ENCODE measurements at regions not wholly inside any gene's neighbourhood (a gene's known extent, or its start where the extent isn't known, plus 50 kb on each side); places are given as distances from the start of the nearest gene placed in this dataset.
"Not testable (repeated sequence)": the region's sequence is repeated elsewhere in the genome, so short reads cannot be mapped to it uniquely, and the experiment has no call there.

DNA sequence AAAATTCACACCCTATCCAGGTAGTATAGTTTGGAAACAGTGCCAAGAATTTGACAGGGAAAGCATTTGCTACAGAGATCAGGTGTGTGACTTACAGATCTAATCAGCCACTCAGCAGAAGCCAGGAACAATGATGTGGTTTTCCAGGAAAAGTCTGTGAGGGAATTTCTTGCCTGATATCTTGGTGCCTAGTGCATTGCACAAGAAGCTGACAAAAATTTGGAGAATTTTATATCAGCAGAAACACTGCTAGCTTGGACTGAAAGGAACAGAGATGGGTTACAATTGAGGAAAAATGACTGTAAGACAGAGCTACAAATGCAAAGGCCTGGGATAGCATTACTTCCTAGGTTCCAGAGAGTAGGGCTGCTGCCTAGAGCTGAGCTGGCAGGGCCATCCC lies 658.1 kb upstream of the CHD1 start:
- no peak for DNase-seq (ENCODE audit: low read depth)

DNA sequence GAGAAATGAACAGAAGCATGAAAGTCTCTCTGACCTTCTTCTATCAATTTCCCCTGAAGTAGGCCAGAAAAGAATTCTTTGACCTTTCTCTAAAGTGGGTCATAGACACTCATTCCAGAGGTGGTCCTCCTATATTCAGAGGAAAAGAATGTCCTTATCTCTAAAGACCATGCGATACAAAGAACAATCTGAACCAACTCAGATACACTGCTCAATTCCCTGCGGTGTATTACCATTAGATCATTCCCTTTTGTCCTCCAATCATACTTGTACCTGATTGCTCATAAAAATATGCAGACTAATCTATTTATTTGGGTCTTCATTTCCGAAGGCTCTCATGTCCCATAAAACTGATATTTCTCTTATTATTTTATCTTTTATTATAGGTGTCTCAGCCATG lies 652.4 kb upstream of the CHD1 start:
- DNase-seq (ENCODE audit: low read depth): not testable (repeated sequence)

DNA sequence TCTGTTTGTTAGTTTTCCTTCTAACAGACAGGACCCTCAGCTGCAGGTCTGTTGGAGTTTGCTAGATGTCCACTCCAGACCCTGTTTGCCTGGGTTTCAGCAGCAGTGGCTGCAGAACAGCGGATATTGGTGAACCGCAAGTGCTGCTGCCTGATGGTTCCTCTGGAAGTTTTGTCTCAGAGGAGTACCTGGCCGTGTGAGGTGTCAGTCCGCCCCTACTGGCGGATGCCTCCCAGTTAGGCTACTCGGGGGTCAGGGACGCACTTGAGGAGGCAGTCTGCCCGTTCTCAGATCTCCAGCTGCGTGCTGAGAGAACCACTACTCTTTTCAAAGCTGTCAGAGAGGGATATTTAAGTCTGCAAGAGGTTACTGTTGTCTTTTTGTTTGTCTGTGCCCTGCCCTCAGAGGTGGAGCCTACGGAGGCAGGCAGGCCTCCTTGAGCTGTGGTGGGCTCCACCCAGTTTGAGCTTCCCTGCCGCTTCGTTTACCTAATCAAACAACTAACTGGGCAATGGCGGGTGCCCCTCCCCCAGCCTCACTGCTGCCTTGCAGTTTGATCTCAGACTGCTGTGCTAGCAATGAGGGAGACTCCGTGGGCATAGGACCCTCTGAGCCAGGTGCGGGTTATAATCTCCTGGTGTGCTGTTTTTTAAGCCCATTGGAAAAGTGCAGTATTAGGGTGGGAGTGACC lies 634.3 kb upstream of the CHD1 start:
- not testable (repeated sequence) for DNase-seq (ENCODE audit: low read depth)

DNA sequence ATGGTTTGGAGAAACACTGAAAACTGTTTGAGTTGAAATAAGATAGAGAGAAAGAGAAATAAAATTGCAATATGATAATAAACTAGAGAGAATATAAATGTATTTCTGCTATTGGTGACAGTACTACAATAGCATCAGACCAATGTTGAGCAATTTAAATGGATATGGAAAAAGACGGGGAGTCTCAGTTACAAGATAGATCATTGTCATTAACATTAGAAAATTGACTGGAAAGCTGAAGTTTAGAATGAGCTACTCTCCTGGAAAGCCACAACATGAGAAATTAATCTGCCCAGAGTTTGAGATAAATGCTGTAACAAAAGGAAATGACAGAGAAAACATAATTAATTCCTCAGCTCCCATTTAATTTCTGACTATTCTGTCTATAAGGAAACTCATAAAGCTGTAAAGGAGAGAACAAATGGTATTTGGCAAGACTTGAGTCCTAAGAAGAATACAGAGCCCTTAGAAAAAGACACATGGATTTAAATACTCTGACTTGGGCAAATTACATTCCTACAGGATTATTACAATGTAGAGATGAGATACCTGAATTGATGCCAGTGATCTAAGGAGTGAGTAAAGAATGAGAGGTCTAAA lies 624.5 kb upstream of the CHD1 start:
- no peak for DNase-seq (ENCODE audit: low read depth)

DNA sequence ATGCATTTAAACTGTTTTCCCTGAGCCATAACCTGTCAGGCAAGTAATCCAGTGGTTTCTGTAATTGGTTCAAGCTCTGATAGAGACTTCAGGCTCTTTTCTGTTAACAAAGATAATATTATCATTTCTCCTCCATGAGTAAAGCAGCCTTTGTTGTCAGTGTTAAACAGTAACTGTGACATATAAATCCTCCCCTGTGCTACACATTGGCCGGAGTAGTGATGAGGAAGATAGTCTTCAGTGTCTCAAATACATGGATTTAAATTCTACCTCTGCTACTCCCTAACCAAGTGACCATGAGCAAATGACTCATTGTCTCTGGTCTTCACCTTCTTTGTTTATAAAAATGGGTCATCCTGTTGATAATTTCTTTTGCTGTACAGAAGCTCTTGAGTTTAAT lies 615.5 kb upstream of the CHD1 start:
- no peak for DNase-seq (ENCODE audit: low read depth)

DNA sequence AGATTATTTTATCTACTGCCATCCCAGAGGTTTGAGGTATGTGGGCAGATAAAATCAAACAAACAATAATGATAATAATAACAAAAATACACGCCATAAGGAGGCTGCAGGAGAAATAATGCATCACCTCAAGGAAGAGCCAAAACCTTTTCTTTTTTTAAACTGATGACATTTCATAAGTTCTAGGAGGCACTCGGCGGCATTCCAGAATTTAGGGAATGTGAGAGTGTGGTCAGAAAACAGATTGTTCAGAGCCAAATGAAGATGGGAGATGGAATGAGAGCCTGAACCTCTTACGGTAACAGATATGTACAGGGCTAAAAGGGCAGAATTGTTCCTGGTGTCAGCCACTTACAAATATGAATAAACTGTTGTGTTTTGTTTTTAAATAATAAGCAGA lies 615.0 kb upstream of the CHD1 start:
- no peak for DNase-seq (ENCODE audit: low read depth)

DNA sequence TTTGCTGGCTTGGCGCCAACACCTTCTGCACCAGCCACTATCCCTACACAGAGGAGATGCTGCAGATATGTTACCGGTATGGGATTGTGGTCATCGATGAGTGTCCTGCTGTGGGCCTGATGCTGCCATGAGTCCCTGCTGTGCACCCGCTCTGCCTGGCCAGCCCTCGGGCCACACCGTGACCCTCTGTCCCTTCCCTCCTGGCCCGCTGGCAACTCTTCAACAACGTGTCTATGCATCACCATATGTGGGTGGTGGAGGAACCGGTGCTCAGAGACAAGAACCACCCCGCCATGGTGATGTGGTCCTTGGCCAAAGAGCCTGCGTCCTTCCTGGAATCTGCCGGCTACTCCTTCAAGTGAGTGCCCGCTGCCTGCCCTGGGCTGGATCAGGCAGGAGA lies 605.4 kb upstream of the CHD1 start:
- DNase-seq (ENCODE audit: low read depth): not testable (repeated sequence)

DNA sequence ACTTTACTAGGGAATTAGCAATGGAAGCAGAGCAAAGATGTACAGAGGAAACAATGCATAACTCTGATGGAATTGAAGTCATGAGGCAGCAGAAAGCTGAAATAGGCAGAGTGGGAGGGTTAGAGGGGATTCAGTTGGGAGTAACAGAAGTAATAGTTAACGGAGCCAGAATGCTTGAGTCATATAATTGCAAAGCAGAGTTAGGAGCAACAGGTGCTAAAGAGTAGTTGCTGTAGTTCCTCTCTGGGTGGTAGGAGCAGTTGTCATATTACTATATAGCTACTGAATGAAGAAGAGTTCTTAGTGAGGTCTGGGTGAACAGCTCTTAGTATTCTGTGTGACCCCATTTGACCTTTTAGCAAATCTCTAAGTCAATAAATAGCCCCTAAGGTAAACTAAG lies 592.9 kb upstream of the CHD1 start:
- not testable (repeated sequence) for DNase-seq (ENCODE audit: low read depth)

DNA sequence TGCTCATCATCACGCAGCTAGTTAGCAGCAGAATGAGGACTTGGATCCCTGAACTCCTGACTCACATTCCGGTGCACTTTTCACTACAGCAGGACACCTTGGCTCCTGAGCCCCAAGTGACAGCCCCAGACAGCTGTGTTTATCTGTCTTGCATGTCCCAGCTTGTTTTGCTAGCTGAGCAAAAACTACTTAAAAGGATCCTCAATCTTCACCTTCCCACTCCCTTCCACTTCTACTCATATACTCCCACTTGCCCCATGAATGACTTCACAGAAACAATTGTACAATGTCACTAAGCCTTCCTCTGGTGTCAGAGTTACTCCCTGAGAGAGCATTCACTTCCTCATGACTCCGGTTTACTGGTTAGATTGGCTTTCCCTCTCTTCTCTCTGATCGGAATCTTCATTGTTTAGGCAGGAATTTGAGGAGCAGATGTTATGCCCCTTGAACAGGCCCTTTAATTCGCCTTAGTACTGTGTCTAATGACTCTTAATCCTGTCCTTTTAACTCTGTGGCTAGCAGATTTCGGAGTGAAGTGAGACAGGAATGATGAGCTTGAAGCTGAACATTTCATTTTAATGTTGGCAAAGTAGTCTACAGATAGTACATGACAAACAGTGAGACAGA lies 587.2 kb upstream of the CHD1 start:
- not testable (repeated sequence) for DNase-seq (ENCODE audit: low read depth)

DNA sequence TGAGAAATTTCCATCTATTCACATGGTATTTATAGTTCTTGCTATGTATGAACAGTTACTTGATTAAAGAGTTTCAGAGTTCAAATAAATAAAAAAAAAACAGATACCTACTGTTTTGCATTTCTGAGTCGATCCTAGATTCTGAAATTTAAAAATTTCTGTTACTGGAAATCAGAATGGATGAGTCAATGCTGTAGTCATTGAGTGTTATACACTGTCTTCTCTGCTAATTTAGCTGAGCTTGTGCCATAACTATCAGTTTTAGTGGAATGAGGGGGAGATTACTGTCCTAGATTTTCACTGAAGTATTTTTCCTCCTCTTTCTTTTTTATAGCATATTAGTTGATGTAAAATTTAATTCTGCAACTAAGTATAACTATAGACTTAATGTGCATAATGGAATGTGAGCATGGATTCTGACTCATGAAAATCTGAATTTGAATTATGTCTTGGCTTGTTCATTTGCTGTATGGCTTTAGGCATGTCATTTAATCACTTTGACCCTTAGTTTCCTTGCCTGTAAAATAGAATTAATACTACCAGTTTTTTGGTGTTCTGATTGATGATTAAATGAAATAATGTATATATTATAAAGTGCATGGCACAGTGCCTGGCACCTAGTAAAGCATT lies 581.5 kb upstream of the CHD1 start:
- DNase-seq (ENCODE audit: low read depth): not testable (repeated sequence)

DNA sequence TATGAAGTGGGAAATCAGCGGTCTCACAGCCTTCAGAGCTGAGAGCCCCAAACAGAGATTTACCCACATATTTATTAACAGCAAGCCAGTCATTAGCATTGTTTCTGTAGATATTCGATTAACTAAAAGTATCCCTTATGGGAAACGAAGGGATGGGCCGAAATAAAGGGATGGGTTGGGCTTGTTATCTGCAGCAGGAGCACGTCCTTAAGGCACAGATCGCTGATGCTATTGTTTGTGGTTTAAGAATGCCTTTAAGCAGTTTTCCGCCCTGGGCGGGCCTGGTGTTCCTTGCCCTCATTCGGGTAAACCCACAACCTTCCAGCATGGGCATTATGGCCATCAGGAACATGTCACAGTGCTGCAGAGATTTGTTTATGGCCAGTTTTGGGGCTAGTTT lies 580.3 kb upstream of the CHD1 start:
- DNase-seq (ENCODE audit: low read depth): not testable (repeated sequence)

DNA sequence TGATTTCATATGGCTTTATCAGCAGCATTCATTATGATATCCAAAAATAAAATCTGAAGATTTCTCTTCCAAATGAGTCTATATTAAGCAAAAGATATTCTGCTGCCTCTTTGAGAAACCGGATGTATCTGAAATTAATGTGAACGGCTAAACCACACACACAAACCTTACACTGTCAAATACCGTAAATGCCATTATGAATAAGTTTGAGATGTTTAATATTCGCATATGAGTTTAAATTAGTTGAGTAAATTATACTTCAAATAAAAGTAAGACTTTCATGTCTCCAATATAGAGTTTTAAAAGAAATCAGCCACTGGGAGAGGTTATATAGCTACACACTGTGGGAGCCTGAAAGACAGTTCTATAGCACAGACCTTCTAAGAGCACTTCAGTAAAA lies 566.6 kb upstream of the CHD1 start:
- not testable (repeated sequence) for DNase-seq (ENCODE audit: low read depth)

DNA sequence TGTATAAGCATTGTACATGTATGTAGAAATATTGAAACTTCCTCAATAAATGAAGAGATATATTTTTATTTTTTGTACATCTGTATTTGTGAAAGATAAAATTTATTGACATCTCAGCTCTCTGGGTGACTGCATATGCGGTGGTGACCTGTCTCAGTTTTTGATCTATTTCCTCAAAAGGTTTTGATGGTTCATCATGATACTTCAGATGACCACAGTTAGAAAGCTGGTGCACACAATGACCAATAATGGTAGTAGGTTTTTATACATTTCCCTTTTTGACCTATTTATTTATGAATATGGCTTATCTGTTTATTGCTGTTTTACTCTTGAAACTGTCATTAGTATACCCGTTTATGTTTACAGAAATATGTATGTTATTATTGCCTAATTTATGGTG lies 549.6 kb upstream of the CHD1 start:
- DNase-seq (ENCODE audit: low read depth): not testable (repeated sequence)

DNA sequence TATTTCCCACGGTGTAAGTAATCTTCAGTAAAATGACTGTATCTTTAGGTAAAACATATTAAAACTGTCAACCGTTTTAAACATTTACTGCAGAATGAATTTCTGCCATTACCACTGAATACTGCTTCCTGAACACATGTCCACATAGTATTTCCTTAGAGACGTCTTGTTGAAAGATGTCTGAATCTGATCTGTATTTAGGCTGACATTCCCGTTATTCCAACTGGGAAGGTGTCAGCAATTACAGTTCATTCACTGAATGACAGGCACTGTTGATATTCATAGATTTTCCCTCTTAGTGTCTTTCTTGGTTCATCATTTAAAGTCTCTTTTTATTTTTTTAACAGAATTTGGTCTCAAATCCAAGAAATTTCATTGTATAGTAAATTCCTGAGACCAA lies 544.5 kb upstream of the CHD1 start:
- not testable (repeated sequence) for DNase-seq (ENCODE audit: low read depth)

DNA sequence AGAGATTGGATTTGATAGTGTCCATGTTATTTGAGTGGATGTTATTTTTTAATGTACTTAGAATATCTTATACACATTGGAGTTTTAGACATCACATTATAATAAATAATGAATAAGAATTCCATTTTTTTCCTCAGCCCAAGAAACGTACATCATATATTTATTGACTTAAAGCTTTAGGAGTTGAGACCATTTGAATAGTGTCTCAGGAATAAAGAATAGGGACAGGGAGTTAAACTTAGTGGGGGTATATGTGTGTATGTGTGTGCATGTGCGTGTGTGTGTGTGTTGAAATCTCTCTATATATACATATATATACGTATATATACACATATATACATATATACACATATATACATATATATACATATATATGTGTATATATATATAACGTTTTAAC lies 542.9 kb upstream of the CHD1 start:
- not testable (repeated sequence) for DNase-seq (ENCODE audit: low read depth)

DNA sequence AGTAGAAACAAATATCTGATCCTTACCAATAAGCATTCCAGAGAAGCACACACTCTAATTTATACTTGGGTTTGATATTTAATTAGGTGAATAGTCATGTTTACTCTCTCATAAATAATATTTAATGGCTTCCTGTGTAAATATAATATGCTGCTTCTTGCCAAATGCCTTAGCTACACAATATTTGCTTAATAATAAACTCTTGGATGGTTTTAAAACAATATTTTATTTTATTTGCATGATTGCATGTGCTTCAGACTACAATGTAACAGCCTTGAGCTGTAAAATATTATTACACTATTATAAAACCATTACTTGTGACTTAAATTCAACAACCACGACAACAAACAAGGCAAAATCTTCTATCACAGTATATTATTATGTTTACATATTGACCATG lies 542.4 kb upstream of the CHD1 start:
- DNase-seq (ENCODE audit: low read depth): not testable (repeated sequence)

DNA sequence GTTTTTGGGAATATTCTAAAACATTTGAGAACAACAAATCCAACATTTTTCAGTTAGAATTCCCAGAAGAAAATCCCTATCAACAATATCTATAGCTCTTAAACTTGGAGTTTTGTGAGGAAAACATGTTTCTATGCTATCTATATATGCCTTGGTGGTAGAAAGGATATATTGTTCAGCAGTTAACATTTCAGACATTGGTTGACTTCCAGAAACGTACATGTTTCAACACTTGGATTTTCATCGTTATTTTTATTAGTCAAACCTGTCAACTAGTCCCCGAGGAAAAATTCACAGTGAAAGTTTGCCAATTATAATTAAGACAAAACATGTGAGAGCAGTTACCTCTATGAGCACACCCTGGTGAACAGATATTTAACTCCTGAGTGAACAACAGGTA lies 541.8 kb upstream of the CHD1 start:
- not testable (repeated sequence) for DNase-seq (ENCODE audit: low read depth)

DNA sequence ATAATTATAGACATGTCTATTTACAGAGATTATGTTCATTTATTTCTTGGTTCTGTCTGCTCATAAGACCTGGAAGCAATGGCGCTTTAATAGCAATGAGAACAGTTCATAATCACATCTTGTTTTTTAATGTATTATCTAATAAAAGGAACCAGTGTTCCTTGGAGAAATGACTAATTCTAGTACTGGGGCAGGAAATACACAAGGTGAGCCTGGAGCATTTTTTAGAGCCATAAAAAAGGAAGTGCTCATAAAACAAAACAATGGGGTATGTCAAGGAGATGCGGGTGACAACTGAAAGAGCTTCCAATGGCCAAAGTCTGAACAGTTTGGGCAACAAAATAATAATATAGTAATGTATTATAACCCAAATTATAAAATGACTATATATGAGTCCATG lies 531.9 kb upstream of the CHD1 start:
- no peak for DNase-seq (ENCODE audit: low read depth)

DNA sequence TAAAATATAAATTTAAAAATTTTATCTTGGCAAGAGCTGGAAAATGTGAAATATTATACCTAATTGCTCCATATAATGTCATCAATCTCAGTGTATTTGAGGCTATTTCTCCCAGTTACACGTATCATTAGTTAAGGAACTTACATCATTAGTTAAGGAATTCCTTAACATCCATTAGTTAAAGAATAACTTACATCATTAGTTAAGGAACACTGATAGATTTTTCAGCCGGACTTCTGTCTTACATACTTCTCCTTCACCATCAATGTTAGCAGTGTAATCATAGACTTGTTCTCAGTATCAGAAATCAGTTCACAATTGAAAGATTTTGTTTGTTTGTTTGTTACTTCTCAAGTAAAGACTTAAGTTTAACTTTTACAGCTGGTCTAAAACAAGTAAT lies 524.4 kb upstream of the CHD1 start:
- DNase-seq (ENCODE audit: low read depth): no peak

DNA sequence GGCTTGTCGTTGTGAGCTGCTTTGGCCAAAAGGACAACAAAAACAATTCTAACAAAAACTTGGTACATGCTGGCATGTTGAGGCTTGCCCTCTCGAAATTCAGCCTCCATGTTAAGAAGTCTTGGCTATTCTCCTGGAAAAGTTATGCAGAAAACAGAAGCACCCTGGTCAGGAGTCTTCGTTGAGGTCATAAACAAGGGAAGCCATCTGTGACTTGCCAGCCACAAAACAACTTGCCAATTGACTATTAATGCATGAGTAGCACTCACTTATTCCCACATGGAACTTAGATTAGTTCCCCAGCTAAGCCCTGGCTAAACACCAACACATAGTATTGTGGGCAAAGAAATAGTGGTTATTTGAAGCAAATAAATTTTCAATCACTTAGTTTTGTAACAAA lies 521.0 kb upstream of the CHD1 start:
- no peak for DNase-seq (ENCODE audit: low read depth)

DNA sequence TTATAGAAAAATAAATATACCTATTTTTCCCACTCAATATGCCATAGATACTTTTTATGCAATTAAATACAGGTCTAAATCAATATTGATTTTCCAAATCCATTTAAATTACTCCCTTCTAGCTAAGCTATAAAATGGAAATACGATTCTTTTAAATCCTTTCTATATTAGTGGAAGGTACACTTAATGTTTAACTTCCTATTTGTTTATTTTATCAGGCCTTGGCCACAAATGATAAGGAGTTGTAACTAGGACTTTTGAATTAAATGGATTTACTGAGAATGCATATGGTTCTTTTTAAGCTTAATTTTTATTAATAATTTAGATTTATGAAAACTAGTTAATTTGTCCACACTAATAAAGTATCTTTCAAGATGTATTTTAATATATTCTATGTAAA lies 517.0 kb upstream of the CHD1 start:
- DNase-seq (ENCODE audit: low read depth): no peak

DNA sequence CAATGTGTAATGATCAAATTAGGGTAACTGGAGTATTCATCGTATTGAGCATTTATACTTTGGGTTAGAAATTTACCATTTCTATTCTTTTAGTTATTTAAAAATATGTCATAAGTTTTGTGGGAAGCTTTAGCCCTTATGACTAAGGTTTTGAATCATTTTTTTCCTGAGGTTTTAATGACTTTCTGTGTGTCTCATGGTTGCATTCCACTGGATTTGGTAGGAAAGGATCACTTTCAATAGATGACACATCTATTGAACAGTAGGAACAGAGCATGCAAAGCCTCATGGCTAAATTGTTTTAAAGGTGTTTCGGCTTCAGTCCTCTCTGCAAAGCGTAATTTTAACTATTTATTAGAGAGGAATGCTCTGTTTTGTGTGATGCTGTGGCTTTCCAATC lies 512.4 kb upstream of the CHD1 start:
- DNase-seq (ENCODE audit: low read depth): no peak

DNA sequence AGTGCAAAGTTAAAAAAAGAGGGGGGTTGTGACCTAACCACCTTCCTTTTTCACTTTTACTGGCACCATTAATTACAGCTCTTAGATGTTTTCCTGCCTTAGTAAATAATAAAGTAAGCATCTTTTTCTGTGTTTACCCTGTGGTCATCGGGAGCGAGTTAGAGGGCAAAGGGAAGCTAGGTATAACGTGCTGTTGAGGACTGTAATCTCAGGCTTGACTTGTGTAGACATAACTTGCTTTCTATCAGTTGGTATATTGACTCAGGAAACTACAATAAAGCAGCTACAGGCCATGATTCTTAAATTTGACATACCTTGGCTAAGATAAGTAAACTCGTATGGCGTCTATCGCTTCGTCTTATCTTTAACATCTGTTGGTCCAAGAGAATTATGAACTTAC lies 509.8 kb upstream of the CHD1 start:
- DNase-seq (ENCODE audit: low read depth): no peak
